ENCODE measurements at regions not wholly inside any gene's neighbourhood (a gene's known extent, or its start where the extent isn't known, plus 50 kb on each side); places are given as distances from the start of the nearest gene placed in this dataset.
A peak's percentile ranks its signal among the peaks of the same experiment; 100 is the strongest.

GRCh38 chr6:120202878-120203277 is 853.3 kb upstream of the MAN1A1 start:
- no peak for DNase-seq

DNA sequence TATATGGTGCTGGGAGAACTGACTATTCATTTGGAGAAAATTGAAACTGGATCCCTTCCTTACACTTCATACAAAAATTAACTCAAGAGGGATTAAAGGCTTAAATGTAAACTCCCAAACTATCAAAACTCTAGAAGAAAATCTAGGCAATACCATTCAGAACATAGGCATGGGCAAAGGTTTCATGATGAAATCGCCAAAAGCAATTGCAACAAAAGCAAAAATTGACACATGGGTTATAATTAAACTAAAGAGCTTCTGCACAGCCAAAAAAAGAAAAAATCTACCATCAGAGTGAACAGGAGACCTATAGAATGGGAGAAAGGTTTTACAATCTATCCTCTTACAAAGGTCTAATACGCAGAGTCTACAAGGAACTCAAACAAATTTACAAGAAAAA is 851.3 kb upstream of the MAN1A1 start:
- no peak for DNase-seq

GRCh38 chr6:120198033-120198432 is 848.5 kb upstream of the MAN1A1 start:
- peak; percentile 68 for DNase-seq

- DNase-seq = no peak
Measured at GRCh38 chr6:120186080-120186479, 836.5 kb upstream of the MAN1A1 start.

DNA sequence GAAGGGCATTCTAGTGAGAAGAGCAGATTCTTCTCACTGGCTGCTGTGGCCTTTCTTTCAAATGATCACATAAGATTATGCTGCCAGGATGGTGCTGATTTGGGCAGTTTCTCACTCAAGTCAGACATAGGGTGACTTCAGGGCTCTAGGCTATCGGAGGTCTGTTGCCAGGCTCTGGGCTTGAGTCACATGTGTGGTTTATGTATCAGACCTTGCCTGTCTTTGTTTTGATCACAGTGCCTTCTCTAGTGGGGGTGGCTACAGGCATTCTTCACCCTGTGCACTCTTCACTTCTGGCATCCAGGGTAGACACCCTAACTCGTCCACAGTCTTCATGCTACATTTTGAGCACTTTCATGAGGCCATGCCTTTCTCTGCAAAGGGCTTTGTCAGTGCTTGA is 823.7 kb upstream of the MAN1A1 start:
- no peak for DNase-seq

GRCh38 chr6:120164531-120164930 is 815.0 kb upstream of the MAN1A1 start:
- no peak for DNase-seq

DNA sequence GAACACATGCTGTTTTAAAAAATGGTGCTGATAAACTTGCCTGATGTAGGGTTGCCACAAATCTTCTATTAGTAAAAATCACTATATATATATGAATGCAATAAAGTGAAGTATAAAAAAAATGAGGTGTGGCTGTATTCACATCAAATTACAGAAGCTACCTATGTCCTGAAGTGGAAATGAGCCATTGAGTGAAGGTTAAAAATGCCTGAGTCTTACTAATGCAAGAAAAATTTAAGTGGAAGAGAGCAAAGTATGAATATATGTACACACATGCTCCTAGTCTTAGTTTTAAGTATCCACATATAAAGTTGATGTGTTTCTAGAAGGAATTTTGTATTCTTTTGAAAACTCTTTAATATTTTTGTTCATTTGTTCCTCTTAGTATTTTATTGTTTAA is 808.3 kb upstream of the MAN1A1 start:
- no peak for DNase-seq

DNA sequence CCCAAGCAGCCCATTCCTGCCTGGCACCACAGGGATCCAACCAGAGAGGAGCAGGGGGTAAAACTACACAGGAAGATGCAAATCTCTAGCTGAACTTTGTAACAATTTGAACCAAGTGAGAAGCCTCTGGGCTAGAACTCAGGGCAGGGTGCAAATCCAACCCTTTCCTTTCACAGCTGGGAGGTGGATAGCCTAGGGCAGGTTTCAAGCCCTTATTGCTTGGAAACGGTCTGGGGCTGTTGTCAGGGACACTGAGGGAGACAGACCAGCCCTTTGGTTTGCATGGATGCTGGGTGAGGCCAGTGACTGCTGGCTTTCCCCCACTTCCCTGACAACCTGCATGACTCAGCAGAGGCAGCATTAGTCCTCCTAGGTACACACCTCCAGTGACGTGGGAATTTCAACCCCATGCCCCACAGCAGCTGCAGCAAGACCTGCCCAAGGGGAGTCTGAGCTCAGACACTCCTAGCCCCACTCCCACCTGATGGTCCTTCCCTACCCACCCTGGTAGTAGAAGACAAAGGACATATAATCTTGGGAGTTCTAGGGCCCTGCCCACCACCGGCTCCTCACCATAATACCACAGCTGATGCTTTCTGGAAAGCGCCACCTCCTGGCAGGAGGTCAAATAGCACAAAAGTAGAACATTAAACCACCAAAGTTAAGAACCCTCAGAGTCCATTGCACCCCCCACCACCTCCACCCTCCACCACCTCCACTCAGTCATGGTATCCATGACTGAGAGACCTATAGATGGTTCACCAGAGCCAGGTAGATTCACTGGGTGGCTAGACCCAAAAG is 797.7 kb upstream of the MAN1A1 start:
- DNase-seq = no peak

DNA sequence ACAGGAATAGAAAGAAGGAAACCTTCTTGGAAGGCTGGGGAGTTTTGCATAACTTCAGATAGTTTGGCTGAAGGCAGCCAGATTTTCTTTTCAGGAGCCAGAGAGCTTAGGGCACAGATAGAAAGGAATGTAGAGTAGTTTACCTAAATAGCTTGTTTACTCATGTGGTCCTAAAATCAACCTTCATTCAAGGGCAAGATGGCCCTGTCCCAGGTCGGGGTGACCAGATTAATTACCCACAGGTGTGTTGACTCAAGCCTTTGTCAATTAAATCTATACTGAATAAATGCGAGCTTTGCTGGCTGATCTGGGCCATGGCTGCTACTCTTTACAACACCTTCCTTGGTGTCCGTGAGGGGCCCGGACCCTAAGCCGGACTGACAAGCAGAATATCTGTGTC is 792.0 kb upstream of the MAN1A1 start:
- DNase-seq = no peak

DNA sequence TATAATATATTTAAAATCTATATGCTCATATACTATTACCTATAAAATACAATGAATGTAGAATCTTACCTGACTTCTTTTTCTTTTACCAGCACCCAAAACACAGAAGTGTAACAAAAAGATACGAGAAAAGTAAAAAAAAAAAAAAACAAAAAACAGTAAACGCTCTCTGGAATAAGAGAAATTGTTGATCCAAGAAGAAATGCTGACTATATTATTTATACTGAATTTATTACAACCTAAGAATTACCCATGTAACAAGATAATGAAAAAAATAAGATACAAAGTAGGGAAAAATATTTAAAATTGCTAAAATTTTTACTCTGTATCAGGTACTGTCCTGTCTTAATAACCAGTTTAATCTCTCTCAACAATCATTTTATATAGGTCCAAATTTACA is 787.9 kb upstream of the MAN1A1 start:
- DNase-seq = no peak

GRCh38 chr6:120129228-120129627 is 779.7 kb upstream of the MAN1A1 start:
- DNase-seq = no peak

DNA sequence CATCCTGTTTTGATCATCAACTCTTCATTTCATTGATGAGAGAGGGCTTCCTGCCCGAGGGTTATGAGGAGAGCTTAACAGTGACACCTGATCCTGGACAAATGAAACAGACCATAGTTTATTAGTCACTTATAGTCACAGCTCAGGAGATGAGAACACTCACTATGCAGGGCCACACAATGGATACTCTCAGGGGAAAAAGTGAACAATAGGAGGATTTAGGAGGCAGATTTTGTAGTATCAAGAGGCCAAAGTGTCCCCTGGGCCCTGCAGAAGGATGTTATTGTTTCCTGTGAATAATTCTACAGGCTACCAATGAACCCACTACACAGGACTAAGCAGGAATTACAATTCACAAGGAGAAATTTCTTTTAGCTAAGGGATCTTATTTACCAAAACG is 772.8 kb upstream of the MAN1A1 start:
- DNase-seq = no peak

DNA sequence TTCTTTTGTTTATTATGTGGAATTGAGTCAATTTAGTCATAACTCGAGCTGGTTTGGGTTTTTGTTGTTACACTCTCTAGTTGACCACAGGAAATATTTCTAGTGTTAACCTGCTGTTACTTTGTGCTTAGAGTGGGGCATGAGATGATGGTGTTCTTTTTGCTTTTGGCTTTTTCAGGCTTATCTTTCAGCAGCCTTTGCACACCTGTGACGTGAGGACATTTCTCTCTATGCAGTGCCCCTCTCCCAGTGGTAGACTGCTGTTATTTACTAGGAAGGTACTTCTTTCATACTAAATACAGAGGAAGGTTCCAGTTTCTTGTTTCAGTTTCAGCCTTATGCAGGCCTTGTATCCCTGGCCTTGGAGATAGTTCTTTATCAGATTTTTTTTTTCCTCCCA is 766.8 kb upstream of the MAN1A1 start:
- no peak for DNase-seq

- no peak for DNase-seq
Measured at GRCh38 chr6:120112980-120113379, 763.4 kb upstream of the MAN1A1 start.

DNA sequence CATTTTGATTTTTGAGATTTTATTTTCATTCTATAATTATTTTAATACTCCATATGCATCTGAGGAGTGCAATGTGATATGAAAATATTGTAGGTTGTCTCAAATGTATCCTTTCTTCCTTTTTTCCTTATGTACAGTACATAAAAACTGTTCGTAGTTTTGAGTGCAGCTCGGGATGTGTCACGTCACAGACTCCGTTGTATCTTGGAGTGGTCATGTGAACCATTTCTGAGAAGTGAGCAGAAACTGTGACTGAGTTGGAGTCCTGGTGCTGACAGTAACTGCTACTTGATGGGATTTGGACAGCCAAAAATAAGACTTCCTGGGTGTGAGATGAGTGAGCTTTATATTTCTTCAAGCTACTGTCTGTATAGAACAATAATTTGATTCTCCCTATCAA is 761.4 kb upstream of the MAN1A1 start:
- DNase-seq = no peak

DNA sequence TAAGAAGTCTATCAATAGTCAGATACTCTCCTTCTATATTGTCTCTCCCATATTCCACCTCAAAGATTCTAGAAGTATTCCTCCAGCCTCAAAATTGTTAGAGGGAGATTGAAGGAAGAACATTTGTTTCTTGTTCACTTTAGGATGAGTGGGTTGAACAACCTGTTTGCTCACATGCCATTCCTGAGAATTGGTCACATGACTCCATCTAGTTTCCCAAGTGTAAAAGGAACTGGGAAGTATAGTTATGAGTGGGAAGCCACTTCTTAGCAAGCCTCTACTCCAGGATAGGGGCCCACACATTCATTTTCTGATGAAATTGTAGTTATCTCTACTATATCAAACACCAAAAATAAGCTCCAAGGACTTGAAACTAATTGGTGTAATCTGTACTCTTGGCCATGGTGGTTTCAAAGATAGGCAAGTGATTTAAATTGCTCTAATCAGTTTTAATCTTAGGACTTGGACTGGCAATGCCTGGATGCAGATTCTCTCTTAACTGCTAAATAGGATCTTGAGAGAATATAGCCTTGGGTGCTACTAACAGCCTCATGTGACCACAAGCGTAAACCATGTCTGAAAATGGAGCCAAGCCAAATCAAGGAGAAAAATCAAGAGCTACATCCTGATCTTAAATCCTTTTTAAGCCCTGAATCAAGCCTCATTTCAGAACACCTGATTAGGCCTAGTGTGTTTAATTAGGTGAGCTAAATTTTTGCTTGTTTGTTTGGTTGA is 758.7 kb upstream of the MAN1A1 start:
- no peak for DNase-seq

DNA sequence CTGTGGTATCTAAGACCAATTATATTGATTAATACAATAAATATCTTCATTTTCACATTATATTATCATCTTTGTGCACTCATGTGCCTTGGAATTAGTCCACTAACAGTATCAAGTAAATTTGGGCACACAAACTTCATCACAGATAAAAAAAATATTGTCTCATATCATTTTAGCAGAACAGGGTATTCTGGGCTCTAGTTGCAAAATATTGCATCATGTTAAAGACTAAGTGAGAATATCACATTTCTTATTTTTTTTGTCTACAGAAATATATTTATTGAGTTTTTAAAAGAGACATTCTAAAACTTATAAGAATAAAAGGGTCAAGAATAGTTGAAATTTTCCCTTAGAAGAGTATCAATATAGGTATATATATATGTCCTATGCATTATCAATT is 754.1 kb upstream of the MAN1A1 start:
- DNase-seq = no peak

- no peak for DNase-seq
Measured at GRCh38 chr6:120096696-120097260, 747.2 kb upstream of the MAN1A1 start.

- no peak for DNase-seq
Measured at GRCh38 chr6:120083186-120083585, 733.6 kb upstream of the MAN1A1 start.

DNA sequence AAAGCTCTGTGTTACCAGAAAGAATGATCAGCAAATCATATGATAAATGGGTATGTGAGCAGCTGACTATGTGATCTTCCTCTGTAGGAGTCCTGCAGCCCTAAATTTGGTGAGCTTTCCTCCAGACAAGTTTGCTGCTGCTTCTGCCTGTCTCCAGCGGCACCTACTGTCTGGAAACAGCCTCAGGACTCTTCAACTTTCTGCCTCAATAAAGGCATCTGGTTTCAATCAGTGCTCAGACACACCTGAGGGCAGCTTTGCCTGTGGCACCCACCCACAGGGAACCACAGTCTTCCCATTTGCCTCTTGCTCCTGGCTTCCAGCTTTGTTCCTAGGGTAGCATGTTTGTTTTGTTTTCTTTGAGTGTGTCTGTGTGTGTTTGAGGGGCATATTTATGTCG is 727.9 kb upstream of the MAN1A1 start:
- DNase-seq = no peak

DNA sequence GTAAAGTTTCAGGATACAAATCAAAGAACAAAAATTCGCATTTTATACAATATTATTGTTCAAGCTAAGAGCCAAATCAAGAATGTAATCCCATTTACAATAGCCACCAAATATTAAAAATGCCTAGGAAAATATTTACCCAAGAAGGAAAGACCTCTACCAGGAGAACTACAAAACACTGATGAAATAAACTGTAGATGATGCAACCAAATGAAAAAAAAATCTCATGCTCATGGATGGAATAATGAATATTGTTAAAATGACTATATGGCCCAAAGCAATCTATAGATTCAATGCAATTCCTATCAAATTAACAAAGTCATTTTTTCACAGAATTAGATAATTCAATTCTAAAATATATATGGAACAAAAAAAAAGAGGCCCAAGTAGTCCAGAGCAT is 708.8 kb upstream of the MAN1A1 start:
- no peak for DNase-seq

GRCh38 chr6:120056085-120056484 is 706.5 kb upstream of the MAN1A1 start:
- peak; percentile 7 for DNase-seq

DNA sequence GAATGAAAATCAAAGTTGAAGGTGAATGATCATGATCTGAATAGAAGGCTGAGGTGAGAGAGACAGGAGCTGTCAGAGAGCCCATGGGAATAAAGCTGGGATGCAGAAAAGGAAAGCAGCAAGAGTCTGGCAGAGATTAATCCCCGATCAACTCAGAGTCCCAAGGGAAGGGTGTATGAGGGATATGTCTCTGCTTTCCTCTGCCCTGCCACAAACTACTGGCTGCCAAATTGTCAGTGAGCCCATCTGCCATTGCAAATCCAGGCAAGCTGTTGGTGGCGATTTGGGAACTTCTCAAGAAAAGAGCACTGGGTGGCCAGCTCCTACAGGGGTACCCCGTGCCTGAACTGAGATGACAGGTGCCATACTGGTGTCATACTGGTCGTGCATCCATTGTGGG is 705.5 kb upstream of the MAN1A1 start:
- no peak for DNase-seq

DNA sequence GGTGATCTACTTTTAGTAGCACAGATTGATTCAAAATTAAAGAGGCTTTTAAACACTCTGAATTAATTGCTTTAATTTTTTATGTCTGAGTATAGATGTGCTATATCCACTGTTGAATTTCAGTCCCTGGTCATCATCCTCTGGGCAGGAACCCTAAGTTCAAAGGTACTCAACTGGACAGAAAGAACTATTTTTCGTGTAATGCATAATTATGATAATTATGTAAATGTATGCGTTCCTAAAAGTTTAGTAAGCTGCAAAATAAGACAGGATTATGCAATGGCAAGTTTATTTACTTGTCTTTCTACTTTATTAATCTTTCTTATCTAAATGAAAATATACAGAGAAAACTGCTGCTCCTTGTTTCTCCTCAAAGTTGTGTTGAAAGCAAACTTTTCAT is 690.1 kb upstream of the MAN1A1 start:
- DNase-seq = no peak

Measured in hematopoietic multipotent progenitor cell treated with erythropoietin and hydrocortisone succinate and interleukin-3 and kit ligand, for 8 days (in vitro differentiated cells).